GM06990 (cell line): ENCODE measurements at regions not wholly inside any gene's neighbourhood (a gene's known extent, or its start where the extent isn't known, plus 50 kb on each side); places are given as distances from the start of the nearest gene placed in this dataset.
"Not testable (repeated sequence)": the region's sequence is repeated elsewhere in the genome, so short reads cannot be mapped to it uniquely, and the experiment has no call there.

Experiments used
- DNase-seq: peaks from one replicate; pipeline ENCODE4 v3.0.0-alpha.2; 2011; ENCODE audit not compliant: insufficient read length; ENCODE audit errors: extremely low read depth
- H3K27me3 ChIP-seq: replicated peaks from 2 replicates; pipeline ENCODE4 v1.6.0; 2011; ENCODE audit warnings: low read length; ENCODE audit not compliant: control insufficient read depth, insufficient read depth
- H3K36me3 ChIP-seq: 2 replicates; pipeline ENCODE4 v1.5.1; 2011; ENCODE audit warnings: low read length; ENCODE audit not compliant: control insufficient read depth, insufficient read depth
- H3K4me3 ChIP-seq: replicated peaks from 2 replicates; pipeline ENCODE4 v1.5.1; 2011; ENCODE audit warnings: low read depth, mild to moderate bottlenecking, control low read depth, low read length
- CTCF ChIP-seq: IDR thresholded peaks from 2 replicates; pipeline ENCODE4 v1.5.1; 2011; ENCODE audit warnings: low read length, control low read depth, mild to moderate bottlenecking, inconsistent platforms; ENCODE audit not compliant: insufficient read depth, poor library complexity, severe bottlenecking

- no peak for DNase-seq
- Histone ChIP-seq H3K36me3 (no peaks in the 10 kb centered on the region), H3K27me3 (no peaks in the 10 kb centered on the region), H3K4me3 (no peak overlapping the region)
- no peak for TF ChIP-seq CTCF
Measured at GRCh38 chr7:52555805-52556204, 479.6 kb upstream of the POM121L12 start.

- DNase-seq = no peak
- no peak for TF ChIP-seq CTCF
- Histone ChIP-seq H3K36me3 (no peaks in the 10 kb centered on the region), H3K4me3 (no peak overlapping the region), H3K27me3 (no peaks in the 10 kb centered on the region)
Measured at GRCh38 chr7:52547308-52547910, 488.0 kb upstream of the POM121L12 start.

GRCh38 chr7:52541198-52541765 is 494.2 kb upstream of the POM121L12 start:
- H3K4me3 ChIP-seq, DNase-seq, H3K36me3 ChIP-seq, H3K27me3 ChIP-seq: not testable (repeated sequence)

GRCh38 chr7:52540041-52540440 is 495.4 kb upstream of the POM121L12 start:
- TF ChIP-seq CTCF = no peak
- H3K4me3 ChIP-seq = no peak overlapping the region
- no peaks in the 10 kb centered on the region for H3K27me3 ChIP-seq
- DNase-seq = no peak
- no peaks in the 10 kb centered on the region for H3K36me3 ChIP-seq

GRCh38 chr7:52539414-52539813 is 496.0 kb upstream of the POM121L12 start:
- no peak for TF ChIP-seq CTCF
- no peak for DNase-seq
- no peaks in the 10 kb centered on the region for H3K27me3 ChIP-seq
- no peaks in the 10 kb centered on the region for H3K36me3 ChIP-seq
- H3K4me3 ChIP-seq = no peak overlapping the region

- TF ChIP-seq CTCF = no peak
- Histone ChIP-seq H3K36me3 (no peaks in the 10 kb centered on the region), H3K27me3 (no peaks in the 10 kb centered on the region), H3K4me3 (no peak overlapping the region)
- no peak for DNase-seq
Measured at GRCh38 chr7:52537051-52537450, 498.4 kb upstream of the POM121L12 start.
